ENCODE measurements at regions not wholly inside any gene's neighbourhood (a gene's known extent, or its start where the extent isn't known, plus 50 kb on each side); places are given as distances from the start of the nearest gene placed in this dataset.

- TF ChIP-seq TCF12 (IDR thresholded peaks at IDR 0.05; ENCODE audit: low read depth) (no peak), TAF1 (IDR thresholded peaks at IDR 0.05; ENCODE audit: low read depth) (no peak)
Measured at GRCh38 chr5:75869891-75870290, 152.7 kb upstream of the POC5 start.

- TF ChIP-seq TCF12 (IDR thresholded peaks at IDR 0.05; ENCODE audit: low read depth) (no peak), USF1 (IDR thresholded peaks at IDR 0.05) (no peak), RAD21 (IDR thresholded peaks at IDR 0.05; ENCODE audit: low read depth) (no peak), MAX (IDR thresholded peaks at IDR 0.05) (no peak), TAF1 (IDR thresholded peaks at IDR 0.05; ENCODE audit: low read depth) (no peak), CEBPB (IDR thresholded peaks at IDR 0.05) (no peak), REST (IDR thresholded peaks at IDR 0.05; ENCODE audit: low read depth) (no peak)
Measured at GRCh38 chr5:75862872-75863271, 145.6 kb upstream of the POC5 start.

GRCh38 chr5:75856056-75856455 lies 138.8 kb upstream of the POC5 start:
- TF ChIP-seq TEAD4 (IDR thresholded peaks at IDR 0.05) (no peak), TCF12 (IDR thresholded peaks at IDR 0.05; ENCODE audit: low read depth) (no peak), RAD21 (IDR thresholded peaks at IDR 0.05; ENCODE audit: low read depth) (no peak), USF1 (IDR thresholded peaks at IDR 0.05) (no peak), EGR1 (IDR thresholded peaks at IDR 0.05) (no peak)

- TF ChIP-seq YY1 (IDR thresholded peaks at IDR 0.05; ENCODE audit: low read depth) = no peak
- TF ChIP-seq RAD21 (IDR thresholded peaks at IDR 0.05; ENCODE audit: low read depth) = no peak
- no peak for TF ChIP-seq CREB1 (IDR thresholded peaks at IDR 0.05; ENCODE audit: low read depth)
- no peak for TF ChIP-seq TCF12 (IDR thresholded peaks at IDR 0.05; ENCODE audit: low read depth)
- no peak for TF ChIP-seq CEBPB (IDR thresholded peaks at IDR 0.05)
- TF ChIP-seq USF1 (IDR thresholded peaks at IDR 0.05) = no peak
- no peak for TF ChIP-seq NFIC (IDR thresholded peaks at IDR 0.05)
- no peak for TF ChIP-seq ZBTB7A (IDR thresholded peaks at IDR 0.05; ENCODE audit: low read depth)
- TF ChIP-seq TAF1 (IDR thresholded peaks at IDR 0.05; ENCODE audit: low read depth) = no peak
- no peak for TF ChIP-seq EP300 (IDR thresholded peaks at IDR 0.05; ENCODE audit: borderline replicate concordance)
- TF ChIP-seq TEAD4 (IDR thresholded peaks at IDR 0.05) = no peak
- no peak for TF ChIP-seq FOXM1 (IDR thresholded peaks at IDR 0.05; ENCODE audit: borderline replicate concordance, low read depth)
- no peak for TF ChIP-seq EGR1 (IDR thresholded peaks at IDR 0.05)
- TF ChIP-seq REST (IDR thresholded peaks at IDR 0.05; ENCODE audit: low read depth) = no peak
- no peak for TF ChIP-seq MAX (IDR thresholded peaks at IDR 0.05)
Measured at GRCh38 chr5:75848077-75848476, 130.8 kb upstream of the POC5 start.

GRCh38 chr5:75847561-75848021 lies 130.4 kb upstream of the POC5 start:
- no peak for TF ChIP-seq REST (IDR thresholded peaks at IDR 0.05; ENCODE audit: low read depth)
- no peak for TF ChIP-seq USF1 (IDR thresholded peaks at IDR 0.05)
- no peak for TF ChIP-seq CEBPB (IDR thresholded peaks at IDR 0.05)
- TF ChIP-seq TCF12 (IDR thresholded peaks at IDR 0.05; ENCODE audit: low read depth) = no peak
- no peak for TF ChIP-seq NFIC (IDR thresholded peaks at IDR 0.05)
- TF ChIP-seq RAD21 (IDR thresholded peaks at IDR 0.05; ENCODE audit: low read depth) = no peak
- no peak for TF ChIP-seq EGR1 (IDR thresholded peaks at IDR 0.05)
- TF ChIP-seq FOXM1 (IDR thresholded peaks at IDR 0.05; ENCODE audit: borderline replicate concordance, low read depth) = no peak
- TF ChIP-seq TEAD4 (IDR thresholded peaks at IDR 0.05) = no peak

All from Ishikawa (cell line).